K562 (cell line): ENCODE measurements at regions not wholly inside any gene's neighbourhood (a gene's known extent, or its start where the extent isn't known, plus 50 kb on each side); places are given as distances from the start of the nearest gene placed in this dataset.

Experiments used
- HNRNPUL1 ChIP-seq: fragments of 200-400 bp; formaldehyde crosslinking; IDR thresholded peaks from 2 replicates; pipeline ENCODE4 v1.6.1; 2017; ENCODE audit warnings: low read length
- KLF6 ChIP-seq: fragments of 250-450 bp; sonication (Bioruptor Pico); IDR thresholded peaks from 2 replicates; pipeline ENCODE4 v1.4.0; 2020; ENCODE audit warnings: mild to moderate bottlenecking, moderate library complexity, borderline replicate concordance
- PHF20 ChIP-seq: fragments of 450-650 bp; IDR thresholded peaks from 2 replicates; pipeline ENCODE4 v1.6.1; 2018; ENCODE audit not compliant: partially characterized antibody
- PHF8 ChIP-seq: fragments of 200-600 bp; sonication (generic); IDR thresholded peaks from 2 replicates; pipeline ENCODE4 v1.6.1; 2012; ENCODE audit warnings: mixed run types, mild to moderate bottlenecking, inconsistent platforms, low read length, moderate library complexity, borderline replicate concordance
- POLR2A ChIP-seq: fragments of 450-650 bp; conservative IDR thresholded peaks from 2 replicates; pipeline ENCODE4 v1.6.1; 2016
- POLR2AphosphoS5 ChIP-seq: IDR thresholded peaks from 2 replicates; pipeline ENCODE4 v1.6.1; 2011; ENCODE audit warnings: mild to moderate bottlenecking, low read depth, low read length, moderate library complexity; ENCODE audit not compliant: control insufficient read depth, insufficient read depth
- TF ChIP-seq, protein P1 (sequence below): IDR thresholded peaks from 2 replicates; pipeline ENCODE4 v1.6.1; 2016; ENCODE audit warnings: missing genetic modification characterization, missing compliant biosample characterization

DNA sequence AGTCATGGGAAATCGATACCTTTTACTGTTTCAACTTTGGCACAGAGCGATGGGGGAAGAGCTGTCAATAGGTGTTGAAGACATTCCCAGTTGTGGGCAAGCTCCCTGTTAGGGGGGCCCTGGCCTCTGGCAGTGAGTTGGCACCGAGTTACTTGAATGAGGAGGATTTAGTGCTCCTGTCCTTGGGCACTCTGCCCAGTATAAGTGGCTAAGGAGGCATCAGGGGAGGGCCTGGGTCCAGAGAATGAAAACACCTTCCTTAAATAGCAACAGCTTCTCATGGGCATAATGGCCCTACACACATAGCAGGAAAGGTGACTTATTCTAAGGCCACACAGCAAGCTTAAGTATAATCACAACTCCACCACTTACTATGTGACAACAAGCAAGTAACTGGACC is 664.4 kb downstream of the PTPRU start:
- TF ChIP-seq HNRNPUL1 = no peak
- no peak for TF ChIP-seq POLR2A
- no peak for TF ChIP-seq PHF8
- TF ChIP-seq KLF6 (CRISPR knock-in tag) = no peak
- TF ChIP-seq PHF20 = no peak
- TF ChIP-seq POLR2AphosphoS5 = no peak
- TF ChIP-seq, protein P1, sequence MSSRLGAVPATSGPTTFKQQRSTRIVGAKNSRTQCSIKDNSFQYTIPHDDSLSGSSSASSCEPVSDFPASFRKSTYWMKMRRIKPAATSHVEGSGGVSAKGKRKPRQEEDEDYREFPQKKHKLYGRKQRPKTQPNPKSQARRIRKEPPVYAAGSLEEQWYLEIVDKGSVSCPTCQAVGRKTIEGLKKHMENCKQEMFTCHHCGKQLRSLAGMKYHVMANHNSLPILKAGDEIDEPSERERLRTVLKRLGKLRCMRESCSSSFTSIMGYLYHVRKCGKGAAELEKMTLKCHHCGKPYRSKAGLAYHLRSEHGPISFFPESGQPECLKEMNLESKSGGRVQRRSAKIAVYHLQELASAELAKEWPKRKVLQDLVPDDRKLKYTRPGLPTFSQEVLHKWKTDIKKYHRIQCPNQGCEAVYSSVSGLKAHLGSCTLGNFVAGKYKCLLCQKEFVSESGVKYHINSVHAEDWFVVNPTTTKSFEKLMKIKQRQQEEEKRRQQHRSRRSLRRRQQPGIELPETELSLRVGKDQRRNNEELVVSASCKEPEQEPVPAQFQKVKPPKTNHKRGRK (tag) = no peak
